H9 (cell line): ENCODE measurements at regions not wholly inside any gene's neighbourhood (a gene's known extent, or its start where the extent isn't known, plus 50 kb on each side); places are given as distances from the start of the nearest gene placed in this dataset.

Experiments
- DNase-seq: peaks from one replicate; pipeline ENCODE4 v3.0.0-alpha.2; 2017
- H2AFZ ChIP-seq: one replicate; pipeline ENCODE4 v1.6.1; 2013; ENCODE audit warnings: mild to moderate bottlenecking, low read length, control low read depth, moderate library complexity
- H2AK5ac ChIP-seq: 2 replicates; pipeline ENCODE4 v1.6.1; 2013; ENCODE audit warnings: low read length, control low read depth, mixed read lengths; ENCODE audit not compliant: insufficient read length
- H2BK120ac ChIP-seq: one replicate; pipeline ENCODE4 v1.6.1; 2013; ENCODE audit warnings: low read depth, mild to moderate bottlenecking, low read length, control low read depth, inconsistent platforms; ENCODE audit not compliant: poor library complexity, severe bottlenecking
- H2BK12ac ChIP-seq: 2 replicates; pipeline ENCODE4 v1.6.1; 2013; ENCODE audit warnings: low read length, control low read depth, mixed read lengths, low read depth; ENCODE audit not compliant: insufficient read length
- H2BK15ac ChIP-seq: 2 replicates; pipeline ENCODE4 v1.6.1; 2013; ENCODE audit warnings: low read depth, low read length, control low read depth
- H2BK20ac ChIP-seq: one replicate; pipeline ENCODE4 v1.6.1; 2013; ENCODE audit warnings: low read depth, mild to moderate bottlenecking, low read length, control low read depth, inconsistent platforms; ENCODE audit not compliant: poor library complexity, severe bottlenecking
- H2BK5ac ChIP-seq: 2 replicates; pipeline ENCODE4 v1.6.1; 2013; ENCODE audit warnings: low read length, control low read depth, mixed read lengths; ENCODE audit not compliant: insufficient read length
- H3K14ac ChIP-seq: 2 replicates; pipeline ENCODE4 v1.6.1; 2013; ENCODE audit warnings: low read length, control low read depth; ENCODE audit not compliant: insufficient read depth
- H3K18ac ChIP-seq: 2 replicates; pipeline ENCODE4 v1.6.1; 2013; ENCODE audit warnings: low read depth, mild to moderate bottlenecking, mixed read lengths, low read length, control low read depth; ENCODE audit not compliant: insufficient read length
- H3K23ac ChIP-seq: 2 replicates; pipeline ENCODE4 v1.6.1; 2013; ENCODE audit warnings: low read length, control low read depth, mixed read lengths, low read depth; ENCODE audit not compliant: insufficient read length
- H3K23me2 ChIP-seq: 2 replicates; pipeline ENCODE4 v1.6.1; 2013; ENCODE audit warnings: low read depth, mild to moderate bottlenecking, mixed read lengths, low read length, control low read depth; ENCODE audit not compliant: insufficient read length, poor library complexity, severe bottlenecking
- H3K27ac ChIP-seq: 2 replicates; pipeline ENCODE4 v1.5.1; 2013; ENCODE audit warnings: low read length, control low read depth, mixed read lengths, low read depth; ENCODE audit not compliant: insufficient read length
- H3K27me3 ChIP-seq: 2 replicates; pipeline ENCODE4 v1.6.1; 2013; ENCODE audit warnings: low read length, control low read depth, inconsistent platforms; ENCODE audit not compliant: insufficient read depth
- H3K4ac ChIP-seq: 2 replicates; pipeline ENCODE4 v1.6.1; 2013; ENCODE audit warnings: low read depth, mild to moderate bottlenecking, control low read depth, inconsistent platforms, low read length, moderate library complexity
- H3K4me1 ChIP-seq: 2 replicates; pipeline ENCODE4 v1.6.1; 2013; ENCODE audit warnings: low read length, control low read depth, inconsistent platforms; ENCODE audit not compliant: insufficient read depth
- H3K4me2 ChIP-seq: 2 replicates; pipeline ENCODE4 v1.6.1; 2013; ENCODE audit warnings: low read length, control low read depth, mixed read lengths; ENCODE audit not compliant: insufficient read length, insufficient read depth
- H3K56ac ChIP-seq: 2 replicates; pipeline ENCODE4 v1.6.1; 2013; ENCODE audit warnings: low read depth, mild to moderate bottlenecking, mixed read lengths, low read length, control low read depth; ENCODE audit not compliant: insufficient read length
- H3K79me1 ChIP-seq: 2 replicates; pipeline ENCODE4 v1.6.1; 2013; ENCODE audit warnings: low read depth, mild to moderate bottlenecking, moderate library complexity, low read length, control low read depth, inconsistent platforms; ENCODE audit not compliant: insufficient read depth, poor library complexity, severe bottlenecking
- H3K79me2 ChIP-seq: 2 replicates; pipeline ENCODE4 v1.6.1; 2013; ENCODE audit warnings: low read length, control low read depth, inconsistent platforms; ENCODE audit not compliant: insufficient read depth
- H3K9ac ChIP-seq: 2 replicates; pipeline ENCODE4 v1.6.1; 2013; ENCODE audit warnings: low read length, control low read depth, mixed read lengths; ENCODE audit not compliant: insufficient read length; ENCODE audit errors: extremely low read depth
- H3K9me3 ChIP-seq: one replicate; pipeline ENCODE4 v1.6.1; 2013; ENCODE audit warnings: low read depth, low read length, inconsistent platforms; ENCODE audit not compliant: control insufficient read depth
- H3T11ph ChIP-seq: one replicate; pipeline ENCODE4 v1.6.1; 2013; ENCODE audit warnings: mild to moderate bottlenecking, low read length, control low read depth, inconsistent platforms
- H4K20me1 ChIP-seq: one replicate; pipeline ENCODE4 v1.6.1; 2013; ENCODE audit not compliant: control insufficient read depth, insufficient read length, insufficient read depth
- H4K5ac ChIP-seq: 2 replicates; pipeline ENCODE4 v1.6.1; 2013; ENCODE audit warnings: low read depth, mild to moderate bottlenecking, mixed read lengths, low read length, control low read depth; ENCODE audit not compliant: insufficient read length
- H4K8ac ChIP-seq: replicated peaks from 2 replicates; pipeline ENCODE4 v1.6.1; 2013; ENCODE audit warnings: low read length, control low read depth, mixed read lengths, low read depth; ENCODE audit not compliant: insufficient read length
- H4K91ac ChIP-seq: 2 replicates; pipeline ENCODE4 v1.6.1; 2013; ENCODE audit warnings: low read depth, mild to moderate bottlenecking, moderate library complexity, mixed read lengths, low read length, control low read depth; ENCODE audit not compliant: insufficient read length
- H3K27ac Mint-ChIP-seq, 3 experiments: 2 replicates in 2 of 3; 3 replicates in 1 of 3; pipeline ENCODE4 v1.8.0; 2020 to 2021; ENCODE audit warnings: mixed read lengths in 3 of 3, mild to moderate bottlenecking in 1 of 3, moderate library complexity in 1 of 3
- H3K27me3 Mint-ChIP-seq: 2 replicates; pipeline ENCODE4 v1.8.0; 2021; ENCODE audit warnings: low read depth, mild to moderate bottlenecking, moderate library complexity, mixed read lengths
- H3K36me3 Mint-ChIP-seq, 3 experiments: 2 replicates in 2 of 3; 3 replicates in 1 of 3; pipeline ENCODE4 v1.8.0; 2020 to 2021; ENCODE audit warnings: low read depth in 3 of 3, mixed read lengths in 3 of 3; ENCODE audit not compliant: insufficient read depth in 1 of 3
- H3K4me1 Mint-ChIP-seq, 2 experiments: 2 replicates each; pipeline ENCODE4 v1.8.0; 2020; ENCODE audit warnings: mixed read lengths in 2 of 2
- H3K4me3 Mint-ChIP-seq, 2 experiments: 2 replicates in 1 of 2; 3 replicates in 1 of 2; pipeline ENCODE4 v1.8.0; 2020 to 2021; ENCODE audit warnings: mild to moderate bottlenecking in 2 of 2, mixed read lengths in 2 of 2, moderate library complexity in 1 of 2
- H3K9me3 Mint-ChIP-seq, 2 experiments: 2 replicates in 1 of 2; 3 replicates in 1 of 2; pipeline ENCODE4 v1.8.0; 2020; ENCODE audit warnings: mild to moderate bottlenecking in 2 of 2, mixed read lengths in 2 of 2, moderate library complexity in 1 of 2
- CTCF ChIP-seq: fragments of 200-600 bp; sonication (generic); conservative IDR thresholded peaks from 3 replicates; pipeline ENCODE4 v1.8.0; 2021; ENCODE audit warnings: antibody characterized with exemption, mild to moderate bottlenecking
- WGBS: extraction: QIAGEN DNeasy Blood & Tissue Kit; methylation state at CpG from one replicate; pipeline ENCODE4 v1.1.7; 2013; ENCODE audit warnings: missing lambda C conversion rate, low lambda C conversion rate, mixed read lengths; ENCODE audit not compliant: insufficient read length; ENCODE audit errors: extremely low coverage; 5-methylcytosine and 5-hydroxymethylcytosine counted together

- no CpG with 5 or more reads among the region's 1 CpG for WGBS
- no peak overlapping the region for H3K56ac ChIP-seq
- H2BK15ac ChIP-seq = no peak overlapping the region
- no peak overlapping the region for H4K91ac ChIP-seq
- H2AK5ac ChIP-seq = no peak overlapping the region
- H3K27me3 ChIP-seq = no peaks in the 10 kb centered on the region
- no peaks in the 10 kb centered on the region for H4K20me1 ChIP-seq
- no peak overlapping the region for H3K18ac ChIP-seq
- H3K79me2 ChIP-seq = no peaks in the 10 kb centered on the region
- H3K14ac ChIP-seq = no peak overlapping the region
- H3K79me1 ChIP-seq = no peaks in the 10 kb centered on the region
- no peak overlapping the region for H2BK12ac ChIP-seq
- H3K36me3 Mint-ChIP-seq = no peaks in the 10 kb centered on the region; a peak in 1 of 7 replicates
- no peak overlapping the region for H3K4ac ChIP-seq
- no peaks in the 10 kb centered on the region for H3K4me1 ChIP-seq
- H3K4me1 Mint-ChIP-seq = no peaks in the 10 kb centered on the region
- no peak overlapping the region for H3K23ac ChIP-seq
- H4K5ac ChIP-seq = no peak overlapping the region
- no peak overlapping the region for H3K4me2 ChIP-seq
- no peak overlapping the region for H2BK120ac ChIP-seq
- no peak overlapping the region for H3K27ac Mint-ChIP-seq
- no peaks in the 10 kb centered on the region for H3K9me3 ChIP-seq
- no peaks in the 10 kb centered on the region; the same call in 1 of the 2 replicates for H3K27me3 Mint-ChIP-seq
- H3K27ac ChIP-seq = no peak overlapping the region
- H2BK5ac ChIP-seq = no peak overlapping the region
- no peak overlapping the region for H2BK20ac ChIP-seq
- no peaks in the 10 kb centered on the region for H3K23me2 ChIP-seq
- no peak overlapping the region for H3T11ph ChIP-seq
- DNase-seq = no peak
- no peak overlapping the region for H4K8ac ChIP-seq
- H3K4me3 Mint-ChIP-seq = no peak overlapping the region
- TF ChIP-seq CTCF = no peak
- H3K9ac ChIP-seq = no peak overlapping the region
- no peak overlapping the region for H2AFZ ChIP-seq
- H3K9me3 Mint-ChIP-seq = no peaks in the 10 kb centered on the region; a peak in 2 of 5 replicates
These were observed 564.2 kb downstream of the TMTC2 start for GRCh38 chr12:83250866-83251265.
